Stimulated activated naive CD8-positive, alpha-beta T cell treated with anti-CD3 and anti-CD28 coated beads, Interleukin-15, Interleukin-2, amounts not matched to agents 100 U/mL and 50 U/mL, for 24 hours (primary cell): ENCODE measurements at regions not wholly inside any gene's neighbourhood (a gene's known extent, or its start where the extent isn't known, plus 50 kb on each side); places are given as distances from the start of the nearest gene placed in this dataset.
"Not testable (repeated sequence)": the region's sequence is repeated elsewhere in the genome, so short reads cannot be mapped to it uniquely, and the experiment has no call there.

Source experiments
- ATAC-seq: fragments of 150-1000 bp; cut with Tn5 transposase; one replicate; pipeline ENCODE4 v1.10.0; 2021
- DNase-seq: peaks from one replicate; pipeline ENCODE4 v3.0.0; 2021

- DNase-seq (no peak), ATAC-seq (no peak)
These were observed 365.1 kb upstream of the LMCD1 start for GRCh38 chr3:8136553-8136952.

- DNase-seq (no peak), ATAC-seq (no peak)
These were observed 358.4 kb upstream of the LMCD1 start for GRCh38 chr3:8143186-8143585.

- no peak for ATAC-seq
- no peak for DNase-seq
These were observed 356.0 kb upstream of the LMCD1 start for GRCh38 chr3:8145661-8146060.

- no peak for DNase-seq
- no peak for ATAC-seq
These were observed 353.9 kb upstream of the LMCD1 start for GRCh38 chr3:8147711-8148110.

- no peak for DNase-seq
These were observed 348.7 kb upstream of the LMCD1 start for GRCh38 chr3:8152821-8153418.

GRCh38 chr3:8153800-8154199, 347.8 kb upstream of the LMCD1 start:
- no peak for ATAC-seq
- no peak for DNase-seq

More at GRCh38 chr3:8152821-8153418, 348.7 kb upstream of the LMCD1 start:
- no peak for ATAC-seq

- ATAC-seq (no peak), DNase-seq (no peak)
These were observed 347.0 kb upstream of the LMCD1 start for GRCh38 chr3:8154617-8155016.

- ATAC-seq (no peak), DNase-seq (no peak)
These were observed 345.5 kb upstream of the LMCD1 start for GRCh38 chr3:8156138-8156537.

- ATAC-seq (no peak), DNase-seq (no peak)
These were observed 344.8 kb upstream of the LMCD1 start for GRCh38 chr3:8156831-8157230.

- DNase-seq: no peak
- no peak for ATAC-seq
These were observed 344.0 kb upstream of the LMCD1 start for GRCh38 chr3:8157640-8158039.

GRCh38 chr3:8164145-8164544, 337.5 kb upstream of the LMCD1 start:
- ATAC-seq: no peak
- DNase-seq: no peak

- no peak for ATAC-seq
These were observed 335.6 kb upstream of the LMCD1 start for GRCh38 chr3:8166014-8166413.

GRCh38 chr3:8170971-8171508, 330.6 kb upstream of the LMCD1 start:
- no peak for ATAC-seq
- no peak for DNase-seq

More at GRCh38 chr3:8166014-8166413, 335.6 kb upstream of the LMCD1 start:
- no peak for DNase-seq

GRCh38 chr3:8173892-8174291, 327.7 kb upstream of the LMCD1 start:
- DNase-seq: no peak
- no peak for ATAC-seq

GRCh38 chr3:8176759-8177483, 324.7 kb upstream of the LMCD1 start:
- DNase-seq, ATAC-seq: not testable (repeated sequence)

GRCh38 chr3:8178516-8178915, 323.1 kb upstream of the LMCD1 start:
- ATAC-seq, DNase-seq: not testable (repeated sequence)

- DNase-seq (no peak), ATAC-seq (no peak)
These were observed 318.7 kb upstream of the LMCD1 start for GRCh38 chr3:8182904-8183303.

- ATAC-seq (no peak), DNase-seq (no peak)
These were observed 318.0 kb upstream of the LMCD1 start for GRCh38 chr3:8183627-8184026.

GRCh38 chr3:8186213-8186612, 315.4 kb upstream of the LMCD1 start:
- DNase-seq (no peak), ATAC-seq (no peak)

- ATAC-seq: no peak
- no peak for DNase-seq
These were observed 313.6 kb upstream of the LMCD1 start for GRCh38 chr3:8187996-8188395.

GRCh38 chr3:8189051-8189450, 312.6 kb upstream of the LMCD1 start:
- no peak for DNase-seq
- no peak for ATAC-seq

- ATAC-seq (no peak), DNase-seq (no peak)
These were observed 310.2 kb upstream of the LMCD1 start for GRCh38 chr3:8191406-8191805.

GRCh38 chr3:8197384-8197783, 304.2 kb upstream of the LMCD1 start:
- no peak for ATAC-seq
- DNase-seq: no peak

- DNase-seq: no peak
- no peak for ATAC-seq
These were observed 303.0 kb upstream of the LMCD1 start for GRCh38 chr3:8198605-8199004.
